CD4-positive, alpha-beta T cell treated with Interleukin-6 for 4 hours (primary cell): ENCODE measurements at regions not wholly inside any gene's neighbourhood (a gene's known extent, or its start where the extent isn't known, plus 50 kb on each side); places are given as distances from the start of the nearest gene placed in this dataset.
"Not testable (repeated sequence)": the region's sequence is repeated elsewhere in the genome, so short reads cannot be mapped to it uniquely, and the experiment has no call there.

ENCODE experiments used
- DNase-seq: peaks from one replicate; pipeline ENCODE4 v3.0.0-alpha.2; 2020; ENCODE audit warnings: mixed read lengths

DNA sequence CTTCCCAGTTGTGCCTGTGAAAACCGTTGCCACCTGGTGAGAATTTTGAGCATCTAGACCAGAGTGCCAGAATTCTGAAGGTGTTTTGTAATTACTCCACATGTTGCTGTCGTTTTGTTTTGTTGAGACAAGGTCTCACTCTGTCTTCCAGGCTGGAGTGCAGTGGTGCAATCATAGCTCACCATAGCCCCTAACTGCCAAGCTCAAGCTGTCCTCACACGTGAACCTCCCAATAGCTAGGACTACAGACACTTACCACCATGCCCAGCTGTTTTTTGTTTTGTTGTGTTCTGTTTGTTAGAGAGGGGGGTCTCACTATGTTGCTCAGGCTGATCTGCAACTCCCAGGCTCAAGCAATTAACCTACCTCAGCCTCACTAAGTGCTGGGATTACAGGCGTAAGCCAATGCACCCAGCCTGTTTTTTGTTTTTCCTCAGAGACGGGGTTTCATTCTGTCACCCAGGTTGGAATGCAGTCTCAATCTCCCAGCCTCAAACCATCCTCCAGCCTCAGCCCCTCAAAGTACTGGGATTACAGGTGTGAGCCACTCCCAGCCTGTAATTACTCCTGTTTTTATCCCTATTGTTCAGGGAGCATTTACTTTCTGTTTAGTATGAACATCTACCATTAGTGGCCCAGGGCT is 121.1 kb upstream of the DMRT1 start:
- no peak for DNase-seq

DNA sequence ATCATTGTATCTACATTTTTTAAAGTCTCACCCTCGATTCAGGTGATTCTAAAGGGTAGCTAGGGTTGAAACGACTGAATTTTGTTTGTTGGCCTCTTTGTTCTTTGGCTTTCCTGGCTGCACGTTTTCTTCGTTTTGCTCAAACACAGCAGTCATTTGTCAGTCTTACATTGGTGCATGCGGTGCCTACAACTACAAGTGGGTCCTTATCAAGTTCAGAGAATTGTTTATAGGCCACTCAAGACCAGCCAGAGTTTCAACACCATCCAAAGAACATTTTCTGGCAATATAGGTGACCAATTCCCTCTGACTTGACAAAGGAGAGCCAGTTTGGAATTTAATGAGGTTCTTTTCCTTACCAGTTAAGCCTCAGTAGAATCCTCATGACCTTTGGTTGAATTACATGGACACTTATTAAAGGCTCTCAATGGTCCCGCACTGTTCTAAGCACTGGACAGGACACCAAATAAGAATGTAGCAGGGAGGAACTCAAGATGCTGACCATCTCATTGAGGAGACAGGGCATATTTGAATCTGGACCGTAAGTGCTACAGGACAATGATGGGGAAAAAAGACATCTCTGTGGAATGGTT is 119.0 kb upstream of the DMRT1 start:
- DNase-seq = no peak

DNA sequence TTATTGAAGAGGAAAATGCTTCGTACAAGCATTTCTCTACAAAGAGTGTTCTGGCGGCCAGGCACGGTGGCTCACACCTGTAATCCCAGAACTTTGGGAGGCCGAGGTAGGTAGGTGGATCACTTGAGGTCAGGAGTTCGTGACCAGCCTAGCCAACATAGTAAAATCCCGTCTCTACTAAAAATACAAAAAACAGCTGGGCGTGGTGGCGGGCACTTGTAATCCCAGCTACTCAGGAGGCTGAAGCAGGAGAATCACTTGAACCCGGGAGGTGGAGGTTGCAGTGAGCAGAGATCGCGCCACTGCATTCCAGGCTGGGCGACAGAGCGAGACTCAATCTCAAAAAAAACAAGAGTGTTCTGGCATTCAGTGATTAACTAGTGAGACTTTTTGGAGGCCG is 117.0 kb upstream of the DMRT1 start:
- DNase-seq = not testable (repeated sequence)

DNA sequence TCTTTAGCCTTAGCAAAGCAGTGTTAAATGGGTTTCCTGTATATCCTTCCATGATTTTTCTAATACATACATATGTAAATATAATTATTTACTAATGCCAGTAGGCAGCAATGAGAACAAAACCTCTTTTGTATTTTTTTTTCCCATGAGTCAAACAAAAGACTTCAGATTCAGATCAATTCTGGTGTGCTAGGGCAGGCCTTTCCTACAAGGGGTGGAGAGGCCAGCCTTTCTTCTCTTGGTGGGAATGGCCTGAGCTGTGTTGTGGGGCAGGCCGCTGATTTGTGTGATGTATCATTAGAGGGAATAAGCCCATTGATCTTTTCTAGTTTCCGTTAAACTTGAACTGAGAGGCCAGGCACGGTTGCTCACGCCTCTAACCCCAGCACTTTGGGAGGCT is 115.5 kb upstream of the DMRT1 start:
- DNase-seq = no peak

DNA sequence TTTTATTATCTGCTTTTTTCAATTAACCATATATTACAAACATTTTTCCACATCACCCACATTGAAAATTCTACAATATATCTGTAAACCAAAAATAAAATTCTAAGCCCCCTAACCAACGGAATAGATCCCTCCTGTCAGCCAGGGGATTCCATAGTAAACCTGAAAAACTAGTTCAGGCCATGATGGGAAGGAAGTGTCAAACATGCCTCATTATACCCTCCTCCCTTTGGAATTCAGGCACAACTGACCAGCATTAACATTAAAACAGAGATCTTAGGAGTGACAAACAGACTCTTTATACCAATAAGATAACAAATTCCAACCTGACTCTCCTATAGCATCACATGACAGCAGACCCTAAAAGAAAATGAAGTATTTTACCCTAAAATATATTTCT is 113.7 kb upstream of the DMRT1 start:
- no peak for DNase-seq

DNA sequence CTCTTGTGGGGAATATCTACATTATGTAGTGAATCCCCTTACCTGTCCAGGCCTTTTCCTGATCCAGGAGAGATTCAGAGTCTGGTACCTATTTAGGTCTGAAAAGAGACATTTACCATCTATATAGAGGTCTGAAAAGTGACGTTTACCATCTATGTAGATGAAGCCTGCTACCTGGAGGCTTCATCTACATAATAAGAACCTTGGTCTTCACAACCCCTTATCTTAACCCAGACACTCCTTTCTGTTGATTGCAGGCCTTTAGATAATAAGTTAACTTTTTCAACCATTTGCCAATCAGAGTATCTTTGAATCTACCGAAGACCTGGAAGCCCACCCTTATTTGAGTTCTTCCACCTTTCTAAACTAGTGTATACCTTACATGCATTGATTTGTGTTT is 113.0 kb upstream of the DMRT1 start:
- DNase-seq = no peak

DNA sequence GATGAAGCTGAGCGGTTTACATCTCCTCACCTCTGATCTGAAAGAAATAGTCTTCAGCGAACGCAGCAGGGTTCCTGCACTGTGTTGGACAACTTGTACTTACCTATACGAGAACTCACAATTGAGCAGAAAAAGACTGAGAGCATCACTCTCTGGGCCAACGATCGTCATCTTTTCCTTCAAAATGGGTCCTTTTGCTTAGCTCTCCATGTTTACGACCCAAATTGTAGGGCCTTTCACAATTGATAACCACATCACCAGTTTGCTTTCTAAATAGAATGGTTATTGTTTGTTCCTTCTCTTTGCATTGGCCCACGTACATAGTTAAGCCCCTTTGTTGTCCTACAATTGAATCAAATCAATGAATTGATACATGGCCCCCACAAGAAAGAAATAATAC is 110.0 kb upstream of the DMRT1 start:
- DNase-seq = no peak

DNA sequence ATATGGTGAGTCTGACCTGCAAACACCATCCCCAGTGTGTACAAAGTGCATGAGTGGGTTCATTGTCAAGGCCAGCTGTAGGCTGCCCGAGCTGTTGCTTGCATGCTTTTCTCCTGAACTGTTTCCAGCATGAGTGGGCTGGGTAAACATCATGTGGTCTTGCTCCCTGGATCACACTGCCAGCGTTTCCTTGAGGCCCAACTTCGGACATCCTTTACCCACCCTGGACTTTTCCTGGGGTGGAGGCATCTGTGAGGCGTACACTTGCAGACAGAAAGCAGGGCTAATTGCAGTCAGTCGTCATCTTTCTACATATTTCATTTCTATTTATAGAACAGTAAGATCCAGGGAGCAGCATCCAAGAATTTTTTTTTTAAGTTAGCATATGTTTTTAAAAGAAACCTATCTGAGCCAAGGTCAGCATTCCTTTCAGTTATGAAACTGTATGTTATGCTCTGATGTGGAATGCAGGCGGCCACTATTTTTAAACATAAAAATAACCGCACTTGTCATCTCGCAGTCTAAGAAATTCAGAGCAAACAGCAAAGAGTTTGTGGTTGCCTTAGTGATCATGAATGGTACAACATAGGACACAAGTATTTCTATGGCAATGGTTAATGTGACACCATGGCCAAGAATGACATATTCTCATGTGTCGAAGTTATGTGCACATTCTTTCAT is 106.5 kb upstream of the DMRT1 start:
- no peak for DNase-seq

DNA sequence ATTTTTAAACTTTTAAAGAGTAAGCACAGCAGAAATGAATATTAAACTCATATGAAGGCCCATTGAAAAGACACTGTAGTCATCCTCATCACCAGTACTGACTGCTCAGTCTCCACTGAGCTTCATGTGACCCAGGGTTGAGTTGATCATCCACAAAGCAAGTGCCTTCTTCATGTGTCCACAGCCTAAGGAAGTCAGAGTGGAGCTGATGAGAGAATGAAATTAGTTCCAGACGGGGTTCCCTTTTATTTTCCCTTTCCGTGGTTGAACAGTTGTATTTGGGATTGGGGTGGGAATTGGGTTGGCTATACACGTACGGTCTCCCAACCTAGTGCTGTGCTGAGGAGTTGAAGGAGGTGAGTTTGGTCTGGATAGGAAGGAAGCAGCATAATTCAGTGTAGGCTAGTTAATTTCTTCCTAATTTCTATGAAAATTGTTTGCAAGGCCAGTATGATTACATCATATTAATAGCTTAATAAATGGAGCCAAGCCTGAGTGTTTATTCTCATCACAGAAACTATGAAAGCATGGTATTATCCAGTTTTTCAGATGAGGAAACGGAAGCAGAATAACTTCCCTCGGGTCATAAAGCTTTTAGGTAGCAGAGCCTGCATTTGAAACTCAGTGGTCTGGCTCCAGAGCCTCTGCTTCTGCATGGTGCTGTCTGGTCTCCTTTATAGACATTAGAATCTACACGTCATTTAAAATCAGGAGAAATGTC is 103.9 kb upstream of the DMRT1 start:
- DNase-seq = no peak

DNA sequence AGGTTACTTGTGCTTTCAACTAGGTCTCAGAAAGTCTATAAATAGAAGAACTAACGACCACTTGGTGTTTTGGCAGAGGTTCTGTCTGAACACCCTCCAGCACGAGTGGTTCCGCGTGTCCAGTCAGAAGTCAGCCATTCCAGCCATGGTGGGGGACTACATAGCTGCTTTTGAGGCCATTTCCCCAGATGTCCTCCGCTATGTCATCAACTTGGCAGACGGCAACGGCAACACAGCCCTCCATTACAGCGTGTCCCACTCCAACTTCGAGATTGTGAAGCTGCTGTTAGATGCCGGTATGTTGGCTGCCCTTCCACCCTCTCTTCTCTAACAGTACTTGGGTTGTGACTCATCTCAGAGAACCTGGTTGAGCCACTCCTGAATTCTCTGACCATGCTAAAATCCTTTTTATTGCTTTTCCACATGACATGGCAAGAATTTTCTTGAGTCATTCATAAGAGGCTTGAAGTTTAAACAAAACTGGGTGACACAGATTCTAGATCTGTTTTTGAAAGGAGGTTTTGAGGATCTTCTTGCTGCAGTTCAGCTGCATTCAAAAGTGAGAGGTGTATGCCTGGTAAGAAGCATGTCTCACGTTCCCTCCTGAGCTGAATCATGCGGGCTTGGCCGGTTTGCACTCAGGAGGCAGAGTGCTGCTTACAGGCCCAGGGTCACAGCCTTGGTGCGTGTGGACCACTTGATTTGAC is 103.1 kb upstream of the DMRT1 start:
- no peak for DNase-seq

DNA sequence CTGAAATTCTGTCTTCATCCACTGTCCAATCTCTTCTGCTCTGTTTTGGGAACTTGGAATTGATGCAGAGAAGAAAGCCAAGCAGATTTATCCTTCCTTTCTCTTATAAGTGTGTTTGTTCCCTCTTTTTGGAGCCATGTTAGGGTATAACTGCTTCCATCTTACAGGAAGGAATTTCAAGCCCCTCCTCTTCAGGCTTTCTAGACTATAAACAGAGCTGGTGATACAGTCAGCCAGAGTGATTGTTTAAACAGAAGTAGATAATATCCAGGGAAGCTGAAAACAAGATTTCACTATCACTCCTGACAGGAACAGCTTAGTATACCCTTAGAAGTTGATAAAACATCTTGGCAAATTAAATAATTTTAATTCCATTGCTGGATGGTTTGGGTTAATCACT is 102.1 kb upstream of the DMRT1 start:
- no peak for DNase-seq

DNA sequence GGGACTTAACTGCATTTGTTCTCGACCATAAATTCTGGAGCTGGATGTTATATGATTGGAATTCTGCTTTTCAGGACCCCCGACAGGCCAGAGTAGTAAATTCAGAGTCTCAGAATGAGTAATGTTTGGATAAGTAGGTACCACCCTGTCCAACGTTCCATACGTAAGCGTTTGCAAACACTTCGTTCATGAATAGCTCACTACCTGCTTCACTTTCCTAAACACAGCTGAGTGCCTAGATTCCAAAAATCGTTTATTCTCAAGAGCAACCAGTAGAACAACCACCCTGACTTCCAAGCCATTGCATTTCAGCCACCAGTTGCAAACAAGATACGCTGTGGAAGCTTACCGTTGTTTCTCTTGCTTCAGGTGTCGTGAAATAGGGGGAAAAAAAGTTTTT is 101.3 kb upstream of the DMRT1 start:
- no peak for DNase-seq

DNA sequence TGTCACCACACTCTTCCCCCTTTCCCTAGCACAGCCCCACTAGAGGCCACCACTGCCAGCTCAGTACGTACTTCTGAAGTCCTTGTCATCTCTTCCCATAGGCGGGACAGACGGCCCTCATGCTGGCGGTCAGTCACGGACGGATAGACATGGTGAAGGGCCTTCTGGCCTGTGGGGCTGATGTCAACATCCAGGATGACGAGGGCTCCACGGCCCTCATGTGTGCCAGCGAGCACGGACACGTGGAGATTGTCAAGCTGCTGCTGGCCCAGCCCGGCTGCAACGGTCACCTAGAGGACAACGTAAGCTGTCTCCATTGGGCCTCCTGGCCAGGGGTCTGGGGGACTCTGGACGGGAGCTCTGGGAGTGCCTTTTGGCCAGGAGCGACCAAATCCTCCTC is 99.4 kb upstream of the DMRT1 start:
- no peak for DNase-seq

DNA sequence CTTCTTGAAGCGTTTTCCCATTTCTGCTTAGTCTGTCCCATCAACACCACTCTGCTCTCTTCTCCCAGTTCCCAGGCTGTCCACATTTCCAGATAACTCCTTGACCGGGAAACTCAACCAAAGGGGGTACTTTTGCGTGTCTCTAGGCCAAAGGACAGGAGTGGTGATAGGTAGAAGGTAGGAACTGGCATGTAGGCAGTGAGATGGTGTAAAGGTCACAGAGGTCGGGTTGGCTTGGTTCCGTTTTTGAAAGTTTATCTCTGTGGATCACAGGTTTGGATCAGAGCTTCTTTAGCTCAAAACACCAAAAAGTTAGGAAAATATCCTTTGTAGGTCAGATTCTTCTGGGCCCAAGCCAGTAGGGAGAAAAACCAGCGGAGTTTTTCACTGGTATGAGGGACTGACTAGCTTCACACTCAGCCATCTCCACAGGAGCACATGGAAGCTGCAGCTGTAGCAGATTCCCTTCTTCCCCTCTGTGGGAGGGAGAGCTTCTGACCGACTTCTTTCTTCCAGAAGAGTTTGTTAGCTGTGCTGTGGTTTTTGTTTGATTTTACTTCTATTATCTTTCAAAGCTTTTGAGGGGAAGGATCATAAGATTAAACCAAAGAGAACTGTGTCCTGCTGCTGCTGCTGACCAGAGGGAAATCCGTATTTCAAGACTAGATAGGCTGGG is 98.4 kb upstream of the DMRT1 start:
- no peak for DNase-seq

DNA sequence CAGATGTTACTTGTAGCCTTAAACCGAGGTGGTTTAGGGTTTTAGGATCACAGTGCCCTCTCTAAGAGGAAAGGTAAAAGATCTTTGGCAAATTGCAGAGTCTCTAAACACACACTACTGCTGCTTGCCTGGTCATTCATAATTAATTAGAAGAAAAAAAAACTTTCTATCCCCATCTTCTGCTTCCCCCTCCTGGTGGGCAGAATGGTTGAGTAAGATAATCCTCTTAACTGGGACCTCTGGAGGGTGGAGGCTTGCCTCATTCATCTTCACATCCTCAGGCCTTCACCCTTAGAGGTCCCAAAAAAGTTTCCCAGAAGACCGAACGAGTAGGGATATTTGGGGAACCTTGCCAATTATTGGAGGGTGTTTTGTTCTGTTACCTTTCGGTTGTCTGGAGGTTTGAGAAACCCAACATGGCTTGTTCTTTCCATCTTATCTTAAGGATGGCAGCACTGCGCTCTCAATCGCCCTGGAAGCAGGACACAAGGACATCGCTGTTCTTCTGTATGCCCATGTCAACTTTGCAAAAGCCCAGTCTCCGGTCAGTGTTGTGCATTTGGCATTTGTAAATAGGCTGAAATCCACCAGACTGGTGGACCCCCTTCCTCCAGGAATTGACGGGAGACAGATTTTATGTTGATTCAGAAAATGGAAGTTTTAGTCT is 97.3 kb upstream of the DMRT1 start:
- DNase-seq = no peak

DNA sequence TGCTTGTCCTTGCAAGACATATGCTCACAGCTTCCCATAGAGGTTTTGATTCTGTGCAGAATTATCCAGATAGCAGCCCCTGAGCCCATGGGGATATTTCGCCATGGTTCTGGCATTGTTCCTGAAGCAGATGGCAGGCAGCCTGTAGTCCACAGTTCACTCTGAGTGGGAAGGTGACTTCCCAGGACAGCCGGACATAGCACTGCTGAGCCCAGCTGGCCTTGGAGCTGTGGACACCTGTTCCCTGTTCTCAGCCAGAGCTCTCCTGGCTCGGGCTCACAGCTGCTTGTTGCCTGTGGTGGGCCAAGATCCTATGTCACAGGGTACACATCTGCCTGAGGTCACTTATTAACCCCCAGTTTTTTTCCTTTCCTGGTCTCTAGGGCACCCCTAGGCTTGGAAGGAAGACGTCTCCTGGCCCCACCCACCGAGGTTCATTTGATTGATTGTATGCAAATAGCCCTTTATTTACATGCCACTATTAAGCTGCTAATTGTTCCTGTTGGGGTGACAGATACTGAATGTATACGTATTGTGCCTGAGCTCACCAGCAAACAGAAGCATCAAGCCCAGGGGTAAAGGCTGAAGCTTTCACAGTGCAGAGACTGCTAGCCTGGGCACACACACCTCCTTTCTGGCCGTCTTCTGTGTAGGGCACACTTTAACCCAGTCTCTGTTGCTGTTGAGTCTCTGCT is 96.6 kb upstream of the DMRT1 start:
- no peak for DNase-seq

DNA sequence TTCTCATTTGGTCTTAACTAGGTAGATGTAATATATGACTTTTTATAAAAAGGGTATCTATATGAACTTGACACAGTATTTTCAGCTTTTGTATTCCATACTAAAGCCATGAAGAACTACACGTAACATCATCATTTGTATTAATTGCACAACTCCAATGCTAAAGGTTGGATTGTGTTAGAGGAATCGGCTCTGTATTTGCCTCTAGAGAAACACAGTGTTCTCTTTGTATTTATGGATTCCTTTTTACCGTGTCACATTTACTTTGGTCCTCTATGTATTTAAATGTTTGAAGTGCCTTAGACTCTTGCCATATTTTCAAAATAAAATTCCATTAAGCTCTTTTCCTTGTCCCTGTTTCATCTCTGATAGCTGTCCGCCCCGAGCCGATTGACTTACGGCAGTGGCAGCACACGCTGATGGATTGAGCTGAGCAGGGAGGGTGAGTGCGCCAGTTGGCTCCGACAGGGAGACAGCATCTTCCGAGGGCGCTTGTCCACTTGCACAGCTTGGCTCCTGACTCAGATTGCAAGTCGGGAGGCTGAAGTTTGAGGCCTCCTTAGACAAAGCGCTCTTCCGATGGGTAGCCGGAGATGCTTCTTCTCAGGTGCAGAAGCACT is 95.6 kb upstream of the DMRT1 start:
- no peak for DNase-seq

DNA sequence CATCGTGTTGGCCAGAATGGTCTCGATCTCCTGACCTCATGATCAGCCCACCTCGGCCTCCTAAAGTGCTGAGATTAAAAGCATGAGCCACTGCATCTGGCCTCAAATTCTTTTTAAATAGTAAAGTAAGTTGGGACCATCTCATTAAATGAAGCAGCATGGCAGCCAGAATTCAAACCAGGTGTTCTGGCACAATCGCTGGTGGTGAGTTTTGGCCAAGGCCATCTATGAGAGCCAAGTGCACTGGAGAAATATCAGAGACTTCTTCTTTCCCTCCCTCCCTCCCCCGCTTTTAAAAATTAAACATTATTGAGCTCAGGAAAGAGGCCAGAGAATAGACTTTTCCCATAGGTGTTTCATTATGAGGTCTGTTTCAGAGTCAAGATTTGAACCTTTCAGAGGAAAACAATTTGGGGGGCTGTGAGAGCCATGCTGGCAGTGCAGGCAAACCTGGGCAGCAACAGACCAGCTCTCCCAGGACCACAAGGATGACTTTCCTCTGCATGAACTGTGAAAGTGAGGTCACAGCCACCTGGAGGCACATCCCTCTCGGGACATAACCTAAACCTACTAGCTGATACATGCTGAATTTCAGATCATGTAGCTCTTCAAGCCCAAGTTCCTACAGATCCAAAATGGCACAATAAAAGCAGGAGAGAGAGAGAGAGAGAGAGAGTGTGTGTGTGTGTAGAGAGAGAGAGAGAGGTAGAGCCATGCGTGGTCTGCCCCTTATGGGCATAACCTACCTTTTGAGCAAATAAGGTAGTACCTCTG is 94.6 kb upstream of the DMRT1 start:
- no peak for DNase-seq

DNA sequence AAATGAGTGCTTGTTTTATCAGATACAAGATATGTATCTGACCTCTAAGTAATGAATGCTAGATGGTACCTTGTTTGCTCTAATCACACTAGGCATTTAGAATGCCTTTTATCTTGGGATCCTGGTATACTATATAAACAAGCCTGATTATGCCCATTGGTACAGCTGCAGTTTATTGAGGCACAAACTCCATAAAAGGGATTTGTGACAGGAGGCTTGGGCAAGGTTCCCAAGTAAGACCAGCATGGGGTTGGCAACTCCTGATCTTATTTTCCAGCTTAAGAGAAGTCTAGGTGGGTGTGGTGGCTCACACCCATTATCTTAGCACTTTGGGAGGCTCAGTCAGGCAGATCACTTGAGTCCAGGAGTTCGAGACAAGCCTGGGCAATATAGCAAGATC is 93.9 kb upstream of the DMRT1 start:
- no peak for DNase-seq

DNA sequence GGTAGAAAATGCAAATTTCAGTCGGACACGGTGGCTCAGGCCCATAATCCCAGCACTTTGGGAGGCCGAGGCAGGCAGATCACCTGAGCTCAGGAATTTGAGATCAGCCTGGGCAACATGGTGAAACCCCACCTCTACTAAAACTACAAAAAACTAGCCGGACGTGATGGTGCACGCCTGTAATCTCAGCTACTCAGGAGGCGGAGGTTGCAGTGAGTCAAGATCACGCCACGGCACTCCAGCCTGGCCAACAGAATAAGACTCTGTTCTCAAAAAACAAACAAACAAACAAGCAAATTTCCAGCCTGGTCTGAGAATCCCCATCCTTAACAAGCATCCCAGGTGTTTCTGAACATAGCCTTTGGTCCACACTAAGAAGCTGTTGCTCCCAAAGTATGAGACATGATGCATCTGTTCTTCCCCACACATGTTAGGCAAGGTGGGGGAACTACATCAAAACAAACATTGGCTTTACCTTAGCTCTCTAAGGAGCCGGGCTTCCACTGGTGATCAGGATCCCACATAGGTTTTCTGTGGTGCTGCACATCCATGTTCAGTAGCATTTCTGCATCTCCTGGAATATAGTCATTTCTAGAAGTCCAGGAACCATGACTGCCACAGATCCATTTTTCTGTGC is 92.5 kb upstream of the DMRT1 start:
- no peak for DNase-seq
